Ureter (tissue), 1 donor: ENCODE measurements at regions not wholly inside any gene's neighbourhood (a gene's known extent, or its start where the extent isn't known, plus 50 kb on each side); places are given as distances from the start of the nearest gene placed in this dataset.

Experiments
- DNase-seq: peaks from one replicate; pipeline ENCODE4 v3.0.0-alpha.2; 2020; ENCODE audit warnings: low spot score
- donor health status: DM: yes; HTN: yes; CAD: no.

DNA sequence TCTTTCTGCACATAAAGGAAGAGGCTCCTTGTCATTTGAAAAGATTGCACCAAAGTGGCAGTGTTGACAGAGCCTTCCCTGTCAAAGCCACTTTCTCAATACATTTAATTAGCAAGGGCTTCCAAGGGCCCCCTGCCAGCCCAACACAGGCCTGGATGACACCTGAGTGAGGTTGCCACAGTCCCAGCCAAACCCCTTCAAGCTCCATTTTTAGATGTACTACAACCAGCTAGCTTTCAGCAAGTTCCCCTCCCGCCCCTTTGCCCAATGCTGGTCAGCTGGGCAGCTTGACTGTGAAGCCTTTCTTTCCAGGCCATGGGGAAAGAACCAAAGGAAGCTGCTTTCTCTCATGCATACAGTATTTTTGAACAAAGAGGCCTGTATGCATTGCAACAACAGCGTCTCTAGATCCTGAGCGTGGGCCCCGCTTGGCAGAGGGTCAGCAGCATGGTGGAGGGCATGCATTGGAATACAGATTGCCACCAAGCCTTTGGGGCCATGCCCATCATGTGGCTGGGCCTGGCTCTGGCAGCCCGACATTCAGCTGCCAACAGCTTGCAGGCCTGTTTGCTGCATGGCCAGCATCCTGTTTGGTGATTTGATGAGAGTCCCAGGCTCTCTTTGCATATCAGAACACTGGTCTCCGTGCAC, 261.1 kb upstream of the GATB start:
- no peak for DNase-seq

DNA sequence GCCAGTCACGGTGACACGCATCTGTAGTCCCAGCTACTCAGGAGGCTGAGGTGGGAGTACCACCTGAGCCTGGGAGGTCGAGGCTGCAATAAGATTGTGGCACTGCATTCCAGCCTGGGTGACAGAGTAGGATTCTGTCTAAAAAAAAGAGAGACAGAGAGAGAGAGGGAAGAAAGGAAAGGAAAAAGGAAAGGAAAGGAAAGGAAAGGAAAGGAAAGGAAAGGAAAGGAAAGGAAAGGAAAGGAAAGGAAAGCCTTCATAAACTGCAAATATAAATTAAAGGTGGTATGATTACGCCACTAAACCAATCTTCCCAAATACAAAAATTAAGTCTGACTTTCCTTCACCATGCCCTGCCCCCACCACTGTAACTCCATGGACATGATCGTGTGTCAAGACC, 259.3 kb upstream of the GATB start:
- DNase-seq: no peak

DNA sequence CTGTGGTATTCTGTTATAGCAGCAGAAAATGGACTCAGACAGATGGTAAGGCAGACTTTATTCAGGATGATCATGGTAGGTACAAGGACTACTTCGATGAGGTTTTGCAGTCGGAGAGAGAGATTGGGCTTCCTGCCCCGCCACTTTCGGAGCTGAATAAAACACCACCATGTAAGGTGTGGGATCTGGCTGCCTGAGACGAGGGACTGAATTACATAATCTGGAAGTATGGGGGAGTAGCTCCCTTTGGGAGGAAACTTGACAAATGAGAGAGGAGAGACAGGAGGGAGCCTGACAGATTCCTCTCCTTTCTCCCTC, 255.5 kb upstream of the GATB start:
- DNase-seq: no peak

DNA sequence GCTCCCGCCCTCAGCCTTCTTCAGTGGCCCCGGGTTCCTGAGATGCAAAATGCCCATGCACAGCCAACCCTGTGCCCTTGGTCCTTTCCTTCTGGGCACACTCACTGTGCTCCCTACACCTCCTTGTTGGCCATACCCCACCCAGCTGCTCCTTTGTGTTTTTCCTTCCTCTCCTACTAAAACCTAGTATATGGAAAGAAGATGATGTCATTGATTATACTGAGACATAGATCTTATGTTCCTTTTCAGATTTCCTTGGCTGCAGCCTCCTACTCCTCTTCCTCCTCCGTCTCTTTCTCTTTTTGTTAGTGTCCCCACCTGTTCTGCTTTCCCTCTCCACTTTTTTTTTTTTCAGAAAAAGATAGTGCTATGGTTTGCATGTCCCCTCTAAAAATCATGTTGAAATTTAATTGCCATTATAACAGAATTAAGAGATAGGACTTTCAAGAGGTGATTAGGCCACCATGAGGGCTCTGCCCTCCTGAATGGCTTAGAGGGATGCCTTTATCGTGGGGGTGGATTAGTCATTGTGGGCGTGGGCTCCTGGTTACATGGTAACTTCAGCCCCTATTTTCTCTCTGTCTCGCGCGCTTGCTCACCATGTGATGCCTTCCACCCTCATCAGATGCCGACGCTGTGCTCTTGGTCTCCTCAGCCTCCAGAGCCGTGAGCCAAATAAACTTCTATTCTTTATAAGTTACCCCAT, 254.9 kb upstream of the GATB start:
- DNase-seq: no peak

DNA sequence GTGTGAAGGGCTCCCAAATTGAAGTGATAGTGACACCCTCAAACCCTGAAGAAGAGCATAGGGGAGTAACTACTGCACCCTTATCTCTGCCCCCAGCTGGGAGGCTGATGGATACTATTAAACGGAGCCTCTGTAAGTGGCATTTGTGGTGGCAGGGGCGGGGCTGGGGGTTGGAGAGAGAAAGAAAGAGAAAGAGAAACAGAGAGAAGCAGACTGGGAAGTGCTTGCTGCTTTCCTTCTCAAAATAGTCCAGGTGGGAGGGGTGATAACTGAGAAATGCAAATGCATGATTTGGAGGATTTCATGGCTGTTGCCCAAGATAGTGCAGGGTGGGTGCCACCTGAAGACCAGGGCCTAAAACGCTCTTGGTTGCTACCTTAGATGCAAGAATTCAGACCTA, 253.5 kb upstream of the GATB start:
- no peak for DNase-seq

DNA sequence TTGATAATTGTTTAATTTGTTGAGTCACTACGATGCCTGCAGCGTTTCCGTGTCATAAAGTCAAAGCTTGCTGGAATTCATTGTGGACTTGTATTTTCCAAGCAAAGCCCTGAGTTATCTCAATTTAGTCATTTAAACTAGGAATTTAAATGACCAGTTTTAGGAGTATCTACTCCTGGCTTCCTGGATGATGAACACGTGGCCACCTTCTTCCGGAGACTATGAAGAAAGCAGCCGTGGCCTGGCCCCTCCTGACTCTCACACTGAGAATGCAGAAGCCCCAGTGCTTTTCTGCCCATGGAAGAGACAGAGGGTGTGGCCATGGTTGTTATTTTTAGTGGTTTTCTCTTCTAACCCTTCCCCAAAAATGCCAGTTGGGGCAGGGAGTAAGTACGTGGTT, 250.7 kb upstream of the GATB start:
- no peak for DNase-seq

DNA sequence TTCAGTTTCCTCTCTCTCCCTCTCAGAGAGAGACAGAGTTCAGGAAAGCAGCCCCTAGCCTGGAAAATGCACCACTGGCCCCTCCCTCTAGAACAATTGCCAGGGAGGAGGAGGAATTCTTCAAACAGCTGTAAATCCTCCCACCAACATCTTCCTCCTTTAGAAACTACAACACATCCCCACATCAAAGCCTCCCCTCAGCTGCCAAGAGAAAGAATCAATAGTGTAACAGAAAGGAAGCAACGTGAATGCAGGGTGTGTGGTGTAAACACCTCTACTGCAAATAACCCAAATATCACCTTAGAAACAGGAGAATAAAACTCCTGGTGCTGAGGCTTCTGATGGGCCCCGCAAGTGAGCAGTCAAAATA, 249.9 kb upstream of the GATB start:
- DNase-seq: no peak

DNA sequence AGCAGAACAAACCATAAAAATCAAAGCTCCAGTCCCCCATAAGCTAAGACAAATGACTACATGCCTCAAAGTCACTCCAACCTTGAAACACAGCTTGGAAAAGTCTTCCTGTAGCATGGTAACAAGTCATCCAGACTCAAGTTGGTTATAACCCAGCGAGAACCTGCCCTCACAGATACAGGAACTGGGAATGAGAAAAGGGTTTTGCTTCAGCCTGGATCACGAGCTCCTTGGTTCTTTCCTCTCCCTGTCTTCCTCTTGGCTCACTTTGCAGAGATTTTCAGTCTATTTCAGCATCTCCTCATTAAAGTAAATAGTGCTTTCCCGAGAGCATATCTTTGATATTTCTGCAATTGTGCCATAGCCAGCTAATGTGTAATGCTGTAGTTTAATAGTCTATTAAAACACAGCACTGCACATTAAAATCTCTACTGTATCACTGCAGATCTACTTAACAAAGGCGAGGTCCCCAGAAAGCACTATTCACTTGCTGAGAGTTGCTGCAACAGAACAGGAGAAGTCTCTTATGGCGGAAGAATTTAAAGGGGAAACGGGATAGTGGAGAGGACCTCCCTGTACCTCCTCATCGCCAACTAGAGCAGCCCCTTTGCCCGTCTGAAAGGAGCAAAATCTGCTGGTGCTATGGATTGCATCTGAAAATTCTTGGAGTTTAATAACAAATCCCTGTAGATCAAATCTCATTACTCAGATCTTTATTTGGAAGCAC, 249.3 kb upstream of the GATB start:
- no peak for DNase-seq

DNA sequence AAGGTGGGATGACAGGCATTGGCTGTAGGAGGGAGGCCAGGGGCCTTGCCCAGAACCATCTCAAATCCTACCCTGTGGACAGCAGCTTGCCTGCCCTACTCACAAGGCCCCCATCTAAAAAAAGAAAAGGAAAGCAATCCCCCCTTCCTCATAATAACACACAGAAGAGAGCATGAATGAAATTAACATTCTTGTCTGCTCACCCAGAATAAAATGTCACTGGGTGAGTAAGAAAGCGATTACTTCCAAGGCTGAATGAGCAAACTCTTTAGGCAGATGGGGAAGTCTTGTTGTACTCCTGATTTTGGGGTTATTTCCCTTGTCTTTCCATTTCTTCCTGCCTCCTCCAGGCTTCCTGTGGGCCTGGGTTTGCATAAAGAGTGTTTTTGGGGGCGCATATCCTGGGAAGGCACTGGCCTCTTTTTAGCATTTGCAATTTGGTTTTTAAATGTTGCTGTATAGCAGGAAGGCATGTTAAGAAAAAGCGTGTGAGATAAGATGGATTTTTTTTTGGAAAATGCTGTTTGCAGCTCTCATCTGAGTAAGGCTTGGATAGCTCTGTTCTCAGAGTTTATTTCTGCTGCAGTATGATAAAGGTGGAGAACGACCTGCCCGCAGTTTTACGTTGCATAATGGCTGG, 248.3 kb upstream of the GATB start:
- DNase-seq: no peak

DNA sequence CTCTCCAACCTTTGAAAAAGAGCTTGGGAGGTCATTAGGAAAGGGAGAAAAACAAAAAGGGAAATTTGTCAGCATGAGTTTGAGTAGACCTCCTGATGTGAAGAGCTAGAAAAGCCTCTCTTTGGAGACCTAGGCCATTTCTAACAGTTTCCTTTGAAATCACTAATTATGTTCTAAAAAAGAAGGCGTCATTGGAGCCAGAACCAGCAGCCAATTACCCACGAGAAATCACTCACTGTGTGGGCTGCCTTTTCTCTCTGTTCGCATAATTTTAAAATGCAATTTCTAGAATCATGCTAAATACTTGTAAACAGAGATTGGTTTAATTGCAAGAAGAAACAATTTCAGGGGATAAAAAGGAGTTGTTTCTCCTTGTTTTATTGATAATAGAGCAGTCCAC, 246.3 kb upstream of the GATB start:
- no peak for DNase-seq

DNA sequence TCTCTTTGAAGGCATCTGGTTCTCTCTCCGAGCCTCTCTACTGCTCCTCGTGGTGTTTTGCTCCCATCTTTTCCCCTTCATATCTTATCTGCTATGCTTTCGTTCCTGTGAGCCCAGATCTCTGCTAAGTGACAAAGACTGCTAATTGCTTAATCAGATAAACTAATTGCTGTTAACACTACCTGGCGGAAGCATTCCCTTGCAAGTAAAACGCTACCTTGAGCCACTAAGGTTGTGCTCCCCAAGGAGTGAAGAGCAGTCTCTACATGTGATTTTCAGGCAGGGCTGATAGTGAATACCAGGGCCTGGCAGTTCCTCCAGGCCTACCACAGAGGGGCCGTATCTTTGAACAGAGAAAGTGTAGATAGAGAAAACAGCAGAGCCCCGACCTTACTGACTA, 244.0 kb upstream of the GATB start:
- no peak for DNase-seq

DNA sequence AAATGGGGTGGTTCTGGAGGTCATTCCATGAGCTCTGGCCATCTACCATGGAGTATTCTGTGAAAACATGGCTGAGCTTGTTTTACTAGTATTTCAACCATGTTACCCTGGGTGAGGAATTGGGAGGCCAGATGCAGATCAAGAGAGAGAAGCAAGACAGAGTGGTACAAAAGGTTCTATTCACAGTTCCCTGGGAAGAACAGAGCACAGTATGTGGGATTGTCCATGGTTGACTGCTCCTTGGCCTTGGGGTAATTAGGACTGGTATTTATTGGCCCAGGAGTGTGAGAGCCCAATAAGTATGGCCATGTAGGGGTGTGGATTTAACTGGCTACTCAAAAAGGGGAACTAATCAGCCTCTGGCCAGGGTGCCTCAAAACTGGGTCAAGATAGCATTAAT, 239.7 kb upstream of the GATB start:
- no peak for DNase-seq

DNA sequence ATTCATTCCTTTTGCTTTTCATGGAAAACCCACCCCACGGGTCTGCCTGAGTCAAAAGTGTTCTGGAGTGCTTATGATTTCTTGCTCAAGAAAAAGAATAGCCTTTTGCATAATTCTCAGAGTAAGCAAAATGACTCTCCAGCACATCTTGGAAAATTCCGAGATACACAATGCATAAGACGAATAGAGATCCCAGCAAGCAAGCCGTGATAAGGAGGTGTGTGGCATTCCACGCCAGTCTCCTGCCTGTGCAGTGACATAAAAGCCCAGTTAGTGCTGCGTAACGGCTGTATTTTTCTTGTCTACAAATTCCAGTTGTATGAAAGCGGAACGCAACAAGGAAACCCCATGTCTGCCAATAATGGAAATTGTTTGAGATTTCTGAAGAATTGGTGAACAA, 237.9 kb upstream of the GATB start:
- no peak for DNase-seq

DNA sequence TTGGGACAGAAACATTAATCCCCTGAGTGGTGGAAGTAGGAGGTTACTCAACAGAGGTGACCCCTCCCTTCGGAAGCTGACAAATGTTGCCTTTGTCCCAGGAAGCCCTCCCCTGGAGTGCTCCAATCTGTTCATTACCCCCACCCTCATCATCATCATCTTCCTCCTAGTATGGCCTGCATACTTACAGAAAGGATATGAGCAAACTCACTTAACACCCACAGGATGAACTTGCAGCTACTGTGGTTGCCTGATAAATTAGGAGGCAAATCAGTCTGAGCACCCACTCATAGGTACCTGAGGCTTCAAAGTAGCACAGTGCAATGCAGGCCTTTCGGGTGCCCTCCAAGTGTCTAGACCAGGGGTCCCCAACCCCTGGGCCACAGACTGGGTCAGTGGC, 236.7 kb upstream of the GATB start:
- no peak for DNase-seq

DNA sequence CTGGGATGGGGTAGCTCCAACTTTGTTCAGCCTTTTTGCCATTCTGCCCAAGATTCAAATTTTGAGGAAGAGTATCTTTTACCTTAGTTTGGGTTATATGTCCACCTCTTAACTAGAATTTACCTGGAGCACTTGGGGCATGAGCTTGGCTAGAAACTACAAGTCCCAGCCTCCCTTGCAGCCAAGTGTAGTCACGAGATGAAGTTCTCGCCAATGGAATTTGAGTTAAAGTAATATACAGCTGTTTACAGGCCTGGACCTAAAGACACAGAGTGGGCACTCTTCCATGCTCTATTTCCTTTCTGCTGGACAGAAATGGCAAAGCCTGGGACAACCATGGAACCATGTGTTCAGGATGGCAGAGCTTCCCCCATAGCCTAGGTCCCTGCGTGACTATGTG, 233.6 kb upstream of the GATB start:
- DNase-seq: no peak

DNA sequence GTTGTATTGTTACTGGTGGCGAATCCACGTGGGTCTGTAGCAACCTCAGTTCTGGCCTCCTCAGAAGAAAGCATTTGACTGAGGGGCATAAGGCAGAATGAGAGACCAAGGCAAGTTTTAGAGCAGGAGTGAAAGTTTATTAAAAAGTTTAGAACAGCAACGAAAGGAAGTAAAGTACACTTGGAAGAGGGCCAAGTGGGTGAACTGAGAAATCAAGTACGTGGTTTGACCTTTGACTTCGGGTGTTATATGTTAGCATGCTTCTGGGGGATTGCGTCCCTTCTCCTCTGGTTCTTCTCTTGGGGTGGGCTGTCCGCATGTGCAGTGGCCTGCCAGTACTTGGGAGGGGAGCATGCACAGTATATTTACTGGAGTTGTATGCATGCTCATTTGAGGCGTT, 232.7 kb upstream of the GATB start:
- no peak for DNase-seq

DNA sequence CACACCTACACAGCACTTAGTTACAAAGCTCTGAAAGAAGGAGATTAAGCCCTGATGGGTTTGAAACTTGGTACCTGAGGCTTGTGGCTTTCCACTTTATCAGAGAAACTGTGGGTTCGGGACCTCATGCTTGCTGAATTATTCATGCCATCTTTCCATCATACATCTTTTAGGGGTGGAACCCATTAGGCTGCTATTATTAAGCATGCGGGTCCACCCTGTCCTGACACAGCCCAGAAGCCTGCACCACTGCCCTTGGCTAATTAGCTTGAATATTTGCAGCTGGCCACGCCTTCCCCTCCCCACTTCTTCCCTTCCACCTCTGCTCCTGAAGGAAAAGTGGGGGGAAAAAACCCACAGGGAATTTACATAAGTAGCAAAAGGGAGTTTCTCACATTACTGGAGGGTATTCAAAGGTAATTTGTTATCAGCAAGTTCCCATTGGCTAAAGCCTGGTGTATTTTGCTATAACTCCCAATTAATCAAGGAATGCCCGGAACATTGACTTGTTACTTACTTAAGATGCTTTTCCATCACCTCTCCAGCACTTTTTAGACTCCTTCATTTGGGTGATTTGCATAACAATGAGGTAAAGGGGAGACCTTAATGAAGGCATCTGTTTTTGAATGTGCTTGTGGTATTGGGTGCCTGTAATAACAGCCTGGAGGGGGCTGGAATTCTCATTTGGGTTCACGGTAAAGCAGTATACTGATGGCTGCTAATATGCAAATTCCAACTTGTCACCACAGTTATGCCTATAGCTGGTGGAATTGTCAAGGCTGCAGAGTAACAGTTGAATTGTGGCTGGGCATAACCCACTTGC, 231.7 kb upstream of the GATB start:
- no peak for DNase-seq

DNA sequence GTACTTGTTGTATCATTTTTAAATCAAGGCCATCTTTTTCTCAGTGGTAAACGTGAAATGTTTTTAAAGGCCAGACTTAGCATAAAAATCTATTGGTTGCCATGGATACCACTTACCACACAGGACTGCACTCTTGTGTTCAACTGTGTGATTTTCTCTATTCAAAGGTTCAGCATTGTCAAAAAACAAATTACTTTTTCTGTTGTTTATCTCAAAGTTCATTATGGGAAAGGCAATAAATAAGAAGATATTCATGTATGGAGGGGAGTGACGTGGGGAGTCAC, 231.0 kb upstream of the GATB start:
- no peak for DNase-seq

DNA sequence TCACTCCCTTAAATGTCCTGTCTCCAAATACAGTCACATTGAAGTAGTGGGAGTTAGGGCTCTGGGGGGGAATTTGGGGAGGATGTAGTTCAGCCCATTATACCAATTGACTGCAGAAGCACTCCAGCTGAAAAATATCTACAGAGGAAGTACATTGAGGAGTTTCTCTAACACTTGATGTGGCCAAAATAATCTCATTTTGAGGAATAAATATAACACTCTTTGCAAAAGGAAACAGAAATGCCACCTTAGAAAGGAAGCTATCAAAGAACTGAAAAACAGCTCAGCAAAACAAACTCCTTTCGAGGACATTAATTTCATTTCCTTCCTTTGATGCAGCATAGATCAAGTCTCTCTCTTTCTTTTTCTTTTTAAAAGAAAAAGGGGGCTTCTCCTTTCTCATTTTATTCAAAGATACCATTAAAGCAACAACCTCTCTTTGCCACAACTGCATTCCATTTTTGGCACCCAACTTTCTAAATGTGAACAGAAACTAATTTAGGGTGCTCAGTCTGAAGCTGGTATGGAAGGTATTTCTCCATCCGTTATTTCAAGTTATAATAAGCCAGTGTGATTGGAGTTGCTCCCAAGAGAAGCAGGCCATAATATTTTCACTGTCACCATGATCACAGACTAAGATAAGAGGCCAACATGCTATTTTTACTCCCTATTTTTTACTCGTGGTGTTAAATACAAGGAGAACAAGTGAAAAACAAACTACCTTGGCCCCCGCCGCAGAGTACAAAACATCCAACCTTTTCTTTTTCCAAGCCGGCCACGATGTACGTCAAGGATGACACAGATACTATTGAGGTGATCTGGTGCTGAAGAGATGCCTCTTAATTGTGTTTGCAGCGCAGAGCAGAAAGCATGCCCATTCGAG, 230.4 kb upstream of the GATB start:
- no peak for DNase-seq

DNA sequence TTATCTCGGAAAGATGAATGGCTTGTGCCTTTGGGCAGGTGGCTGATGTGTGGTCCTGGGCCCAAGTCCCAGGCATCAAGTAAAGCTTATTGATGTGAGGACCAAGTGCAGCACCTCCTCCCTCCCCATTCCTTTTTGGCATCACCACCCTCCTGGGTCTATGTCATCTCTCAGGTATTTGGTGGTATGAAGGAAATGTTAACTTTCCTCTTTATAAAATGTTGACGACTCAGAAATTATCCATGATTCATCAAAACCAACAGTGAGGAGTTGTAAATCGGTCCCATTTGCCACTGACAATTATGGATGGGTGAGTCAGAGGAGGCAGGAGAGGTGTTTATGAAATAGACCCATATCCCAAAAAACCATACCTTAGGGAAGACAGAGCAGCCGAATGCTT, 229.4 kb upstream of the GATB start:
- no peak for DNase-seq

DNA sequence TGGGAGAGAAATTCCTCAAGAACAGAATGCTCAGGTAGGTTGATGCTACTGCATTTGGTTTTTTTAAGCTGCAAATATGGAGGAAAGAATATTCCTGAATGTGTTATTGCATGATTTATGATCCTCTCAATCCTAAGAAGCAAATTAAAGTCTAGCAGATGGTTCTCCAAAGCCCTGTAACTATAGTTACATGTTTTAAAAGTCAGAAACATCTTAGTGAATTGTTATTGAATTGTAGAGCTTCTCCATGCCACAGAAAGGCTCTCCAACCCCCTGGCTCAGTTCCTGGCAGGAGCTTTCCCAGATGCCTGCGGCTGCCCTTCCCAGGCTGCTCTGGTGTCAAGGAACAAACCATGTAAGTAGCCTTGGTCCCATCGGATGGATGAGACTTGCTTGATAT, 227.8 kb upstream of the GATB start:
- no peak for DNase-seq
